Endothelial cell of umbilical vein (primary cell): ENCODE measurements at regions not wholly inside any gene's neighbourhood (a gene's known extent, or its start where the extent isn't known, plus 50 kb on each side); places are given as distances from the start of the nearest gene placed in this dataset.

Experiments used
- POLR2AphosphoS5 ChIP-seq: IDR thresholded peaks from 2 replicates; pipeline ENCODE4 v1.6.1; 2012; ENCODE audit warnings: low read depth, mild to moderate bottlenecking, control low read depth, low read length, moderate library complexity; ENCODE audit not compliant: insufficient read depth
- TF ChIP-seq, protein P1 (sequence below), 2 donors: IDR thresholded peaks; 1 replicate in 1 of 2; 2 replicates in 1 of 2; pipeline ENCODE4 v1.5.1; 2011; ENCODE audit warnings: low read length in 2 of 2, mild to moderate bottlenecking in 2 of 2, moderate library complexity in 2 of 2, control low read depth in 1 of 2, inconsistent platforms in 1 of 2, low read depth in 1 of 2; ENCODE audit not compliant: insufficient read depth in 1 of 2; ENCODE audit errors: extremely low read depth in 1 of 2
- TF ChIP-seq, protein P2 (sequence below): IDR thresholded peaks from 2 replicates; pipeline ENCODE4 v1.6.1; 2011; ENCODE audit not compliant: insufficient read depth, insufficient read length

DNA sequence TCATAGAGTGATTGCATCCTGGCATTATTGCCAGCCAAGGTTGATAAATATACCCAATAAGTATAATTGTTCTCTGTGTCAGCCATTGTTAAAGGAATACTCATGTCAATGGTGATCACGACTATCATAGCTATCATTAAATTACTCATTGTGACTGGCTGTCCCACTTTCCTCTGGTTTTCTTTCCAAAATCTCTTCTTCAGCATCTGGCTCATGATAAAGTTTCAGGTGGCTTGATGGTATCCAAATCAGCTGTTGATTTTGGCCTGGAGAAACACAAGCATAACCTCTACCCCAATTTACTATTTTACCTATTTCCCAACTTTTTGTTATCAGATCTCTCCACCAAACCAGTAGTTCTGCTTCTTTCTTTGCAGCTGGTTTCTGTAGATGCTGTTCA is 67.1 kb upstream of the SPIN2A start:
- TF ChIP-seq, protein P1, sequence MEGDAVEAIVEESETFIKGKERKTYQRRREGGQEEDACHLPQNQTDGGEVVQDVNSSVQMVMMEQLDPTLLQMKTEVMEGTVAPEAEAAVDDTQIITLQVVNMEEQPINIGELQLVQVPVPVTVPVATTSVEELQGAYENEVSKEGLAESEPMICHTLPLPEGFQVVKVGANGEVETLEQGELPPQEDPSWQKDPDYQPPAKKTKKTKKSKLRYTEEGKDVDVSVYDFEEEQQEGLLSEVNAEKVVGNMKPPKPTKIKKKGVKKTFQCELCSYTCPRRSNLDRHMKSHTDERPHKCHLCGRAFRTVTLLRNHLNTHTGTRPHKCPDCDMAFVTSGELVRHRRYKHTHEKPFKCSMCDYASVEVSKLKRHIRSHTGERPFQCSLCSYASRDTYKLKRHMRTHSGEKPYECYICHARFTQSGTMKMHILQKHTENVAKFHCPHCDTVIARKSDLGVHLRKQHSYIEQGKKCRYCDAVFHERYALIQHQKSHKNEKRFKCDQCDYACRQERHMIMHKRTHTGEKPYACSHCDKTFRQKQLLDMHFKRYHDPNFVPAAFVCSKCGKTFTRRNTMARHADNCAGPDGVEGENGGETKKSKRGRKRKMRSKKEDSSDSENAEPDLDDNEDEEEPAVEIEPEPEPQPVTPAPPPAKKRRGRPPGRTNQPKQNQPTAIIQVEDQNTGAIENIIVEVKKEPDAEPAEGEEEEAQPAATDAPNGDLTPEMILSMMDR (IDR thresholded peaks at IDR 0.05; ENCODE audit: extremely low read depth in 1 of 2, insufficient read depth in 1 of 2, low read depth in 1 of 2, low read length in 2 of 2) = no peak
- TF ChIP-seq POLR2AphosphoS5 = no peak
- TF ChIP-seq, protein P2, sequence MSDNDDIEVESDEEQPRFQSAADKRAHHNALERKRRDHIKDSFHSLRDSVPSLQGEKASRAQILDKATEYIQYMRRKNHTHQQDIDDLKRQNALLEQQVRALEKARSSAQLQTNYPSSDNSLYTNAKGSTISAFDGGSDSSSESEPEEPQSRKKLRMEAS = no peak
